ENCODE measurements at regions not wholly inside any gene's neighbourhood (a gene's known extent, or its start where the extent isn't known, plus 50 kb on each side); places are given as distances from the start of the nearest gene placed in this dataset.

DNA sequence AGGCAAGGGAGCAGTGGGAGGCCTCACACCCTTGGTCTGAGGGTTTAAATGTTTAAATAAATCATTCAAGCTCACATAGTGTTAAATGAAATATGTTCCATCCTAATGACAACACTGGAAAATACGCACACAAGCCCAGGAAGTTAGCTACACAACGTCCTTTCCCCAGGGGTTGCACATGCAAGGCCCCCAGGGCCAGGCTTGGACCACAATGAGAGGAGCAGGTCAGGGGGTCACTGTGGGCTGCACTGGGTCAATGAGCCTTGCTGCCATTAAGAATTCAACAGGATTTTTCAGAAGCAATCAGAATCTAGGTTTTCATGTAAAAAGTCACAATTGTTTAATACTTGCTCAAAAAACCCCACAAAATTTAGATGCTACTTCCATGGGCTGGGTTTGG lies 64.9 kb upstream of the ADCY1 start:
- no TSS peak for BruUV-seq (replicated peaks)
- Histone ChIP-seq H4K20me1 (ENCODE audit: control insufficient read depth, insufficient read depth) (no peaks in the 10 kb centered on the region), H3K36me3 (ENCODE audit: control insufficient read depth in 2 of 2, insufficient read depth in 2 of 2, low read length in 1 of 2) (no peaks in the 10 kb centered on the region), H3K27ac (ENCODE audit: control insufficient read depth, insufficient read depth) (no peak overlapping the region), H3K79me2 (ENCODE audit: control insufficient read depth, insufficient read depth, low read length) (no peaks in the 10 kb centered on the region), H3K9ac (ENCODE audit: control insufficient read depth, insufficient read depth, low read length) (no peak overlapping the region), H3K4me3 (no peak overlapping the region), H3K4me2 (ENCODE audit: control insufficient read depth, insufficient read depth) (no peak overlapping the region), H3K27me3 (replicated peaks in 1 of 2; ENCODE audit: control insufficient read depth in 2 of 2, insufficient read depth in 2 of 2, low read length in 1 of 2) (no peaks in the 10 kb centered on the region), H3K4me1 (ENCODE audit: control insufficient read depth, insufficient read depth, low read length) (no peaks in the 10 kb centered on the region), H3K9me3 (replicated peaks; ENCODE audit: control insufficient read depth, insufficient read depth, low read length) (no peaks in the 10 kb centered on the region; the same call in 2 of the 3 replicates), H2AFZ (ENCODE audit: control insufficient read depth, low read depth, low read length) (no peak overlapping the region)
- 10% methylated on average over 2 of the region's 2 CpGs for WGBS (ENCODE audit: insufficient coverage, insufficient replicate concordance, low lambda C conversion rate, missing lambda C conversion rate)
- CTCF ChIA-PET, result no interaction called here
- DNase-seq (ENCODE audit: low read depth, low spot score) (no peak), FAIRE-seq (no peak), ATAC-seq (no peak)
- RAD21 ChIA-PET (ENCODE audit: unreplicated experiment), result no interaction called here
- in situ Hi-C loops (cut with MboI), result no loop called here
- POLR2A ChIA-PET, result no interaction called here
- intact Hi-C loops (cut with micrococcal nuclease; ENCODE audit: unreplicated experiment), result no loop called here
- SMC1A ChIA-PET (ENCODE audit: uncharacterized antibody, unreplicated experiment), result no interaction called here
- no peak for TF ChIP-seq ATF7 (IDR thresholded peaks at IDR 0.05; ENCODE audit: low read depth)
- TF ChIP-seq USF2 (IDR thresholded peaks at IDR 0.05; ENCODE audit: borderline replicate concordance, low read depth, low read length), result no peak
- no peak for TF ChIP-seq NFXL1 (IDR thresholded peaks at IDR 0.05; ENCODE audit: borderline replicate concordance)
- no peak for TF ChIP-seq ETV6 (conservative IDR thresholded peaks at IDR 0.05 in 1 of 2, IDR thresholded peaks at IDR 0.05 in 1 of 2; ENCODE audit: borderline replicate concordance in 1 of 2, low read depth in 1 of 2)
- TF ChIP-seq ZSCAN29 (IDR thresholded peaks at IDR 0.05), result no peak
- no peak for TF ChIP-seq POLR2AphosphoS2 (IDR thresholded peaks at IDR 0.05; ENCODE audit: low read depth, low read length)
- TF ChIP-seq TCF3 (IDR thresholded peaks at IDR 0.05; ENCODE audit: borderline replicate concordance, insufficient read depth, low read depth, low read length), result no peak
- no peak for TF ChIP-seq CREB1 (IDR thresholded peaks at IDR 0.05; ENCODE audit: low read depth)
- TF ChIP-seq SMAD1 (IDR thresholded peaks at IDR 0.05; ENCODE audit: low read depth, partially characterized antibody), result no peak
- no peak for TF ChIP-seq RELA (IDR thresholded peaks at IDR 0.05; ENCODE audit: borderline replicate concordance, partially characterized antibody)
- TF ChIP-seq, protein P1, sequence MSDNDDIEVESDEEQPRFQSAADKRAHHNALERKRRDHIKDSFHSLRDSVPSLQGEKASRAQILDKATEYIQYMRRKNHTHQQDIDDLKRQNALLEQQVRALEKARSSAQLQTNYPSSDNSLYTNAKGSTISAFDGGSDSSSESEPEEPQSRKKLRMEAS (IDR thresholded peaks at IDR 0.05; ENCODE audit: low read depth, low read length), result no peak
- TF ChIP-seq SREBF2 (IDR thresholded peaks at IDR 0.05; ENCODE audit: low read length), result no peak
- TF ChIP-seq LARP7 (IDR thresholded peaks at IDR 0.05), result no peak
- TF ChIP-seq, protein P2, sequence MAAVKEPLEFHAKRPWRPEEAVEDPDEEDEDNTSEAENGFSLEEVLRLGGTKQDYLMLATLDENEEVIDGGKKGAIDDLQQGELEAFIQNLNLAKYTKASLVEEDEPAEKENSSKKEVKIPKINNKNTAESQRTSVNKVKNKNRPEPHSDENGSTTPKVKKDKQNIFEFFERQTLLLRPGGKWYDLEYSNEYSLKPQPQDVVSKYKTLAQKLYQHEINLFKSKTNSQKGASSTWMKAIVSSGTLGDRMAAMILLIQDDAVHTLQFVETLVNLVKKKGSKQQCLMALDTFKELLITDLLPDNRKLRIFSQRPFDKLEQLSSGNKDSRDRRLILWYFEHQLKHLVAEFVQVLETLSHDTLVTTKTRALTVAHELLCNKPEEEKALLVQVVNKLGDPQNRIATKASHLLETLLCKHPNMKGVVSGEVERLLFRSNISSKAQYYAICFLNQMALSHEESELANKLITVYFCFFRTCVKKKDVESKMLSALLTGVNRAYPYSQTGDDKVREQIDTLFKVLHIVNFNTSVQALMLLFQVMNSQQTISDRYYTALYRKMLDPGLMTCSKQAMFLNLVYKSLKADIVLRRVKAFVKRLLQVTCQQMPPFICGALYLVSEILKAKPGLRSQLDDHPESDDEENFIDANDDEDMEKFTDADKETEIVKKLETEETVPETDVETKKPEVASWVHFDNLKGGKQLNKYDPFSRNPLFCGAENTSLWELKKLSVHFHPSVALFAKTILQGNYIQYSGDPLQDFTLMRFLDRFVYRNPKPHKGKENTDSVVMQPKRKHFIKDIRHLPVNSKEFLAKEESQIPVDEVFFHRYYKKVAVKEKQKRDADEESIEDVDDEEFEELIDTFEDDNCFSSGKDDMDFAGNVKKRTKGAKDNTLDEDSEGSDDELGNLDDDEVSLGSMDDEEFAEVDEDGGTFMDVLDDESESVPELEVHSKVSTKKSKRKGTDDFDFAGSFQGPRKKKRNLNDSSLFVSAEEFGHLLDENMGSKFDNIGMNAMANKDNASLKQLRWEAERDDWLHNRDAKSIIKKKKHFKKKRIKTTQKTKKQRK (IDR thresholded peaks at IDR 0.05; ENCODE audit: low read depth, low read length), result no peak
- no peak for TF ChIP-seq RCOR1 (conservative IDR thresholded peaks at IDR 0.05; ENCODE audit: low read depth, low read length)
- TF ChIP-seq CTCF (IDR thresholded peaks at IDR 0.05 in 2 of 3, conservative IDR thresholded peaks at IDR 0.05 in 1 of 3; ENCODE audit: control insufficient read depth in 2 of 3, extremely low read depth in 1 of 3, insufficient read depth in 1 of 3, low read depth in 3 of 3, low read length in 3 of 3), result no peak
- TF ChIP-seq EZH2 (IDR thresholded peaks at IDR 0.05; ENCODE audit: borderline replicate concordance, control insufficient read depth, low read depth, low read length), result no peak

Data from GM12878 (cell line).